ENCODE measurements at regions not wholly inside any gene's neighbourhood (a gene's known extent, or its start where the extent isn't known, plus 50 kb on each side); places are given as distances from the start of the nearest gene placed in this dataset.

DNA sequence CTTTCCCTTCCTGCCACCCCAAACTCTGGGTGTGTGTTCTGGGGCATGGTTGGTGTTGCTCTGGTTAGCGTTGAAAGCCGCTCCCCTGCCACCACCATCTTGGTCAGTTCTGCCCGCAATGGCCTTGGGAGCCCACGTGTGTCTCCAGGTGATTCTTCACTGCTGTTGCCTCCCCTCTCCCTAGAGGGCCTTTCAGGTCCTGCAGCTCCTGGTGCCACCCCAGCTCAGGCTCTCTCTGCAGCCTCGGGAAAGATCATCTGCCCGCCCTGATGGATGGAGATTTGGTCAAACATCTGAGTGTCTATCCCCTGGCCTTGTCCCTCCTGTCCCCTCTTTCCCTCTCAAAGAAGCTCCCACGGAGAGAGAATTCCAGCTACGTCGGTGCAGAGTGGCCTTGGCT lies 241.3 kb downstream of the RBFOX3 start:
- DNase-seq (ENCODE audit: low read depth, low spot score): no peak
- no peak overlapping the region for H3K4me3 ChIP-seq (ENCODE audit: low read length)

DNA sequence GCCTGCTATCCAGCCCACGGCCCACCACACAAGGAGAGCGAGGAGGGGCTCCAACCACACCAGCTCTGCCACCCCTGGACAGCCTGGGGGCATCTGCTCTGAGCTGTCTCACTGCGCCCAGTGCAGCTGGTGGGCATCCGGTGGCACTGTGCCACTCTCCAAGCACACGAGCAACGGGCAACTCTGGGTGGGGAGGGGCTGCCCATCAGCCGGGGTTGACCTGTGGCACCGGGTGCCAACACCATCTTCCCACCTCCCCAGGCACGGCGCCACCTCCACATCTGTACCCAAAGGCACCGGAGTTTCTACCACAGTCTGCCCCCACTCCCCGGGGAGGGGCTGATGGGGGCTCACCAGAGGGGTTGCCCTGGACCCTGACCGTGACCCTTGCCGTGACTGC lies 241.8 kb downstream of the RBFOX3 start:
- H3K4me3 ChIP-seq (ENCODE audit: low read length): no peak overlapping the region
- DNase-seq (ENCODE audit: low read depth, low spot score): no peak

DNA sequence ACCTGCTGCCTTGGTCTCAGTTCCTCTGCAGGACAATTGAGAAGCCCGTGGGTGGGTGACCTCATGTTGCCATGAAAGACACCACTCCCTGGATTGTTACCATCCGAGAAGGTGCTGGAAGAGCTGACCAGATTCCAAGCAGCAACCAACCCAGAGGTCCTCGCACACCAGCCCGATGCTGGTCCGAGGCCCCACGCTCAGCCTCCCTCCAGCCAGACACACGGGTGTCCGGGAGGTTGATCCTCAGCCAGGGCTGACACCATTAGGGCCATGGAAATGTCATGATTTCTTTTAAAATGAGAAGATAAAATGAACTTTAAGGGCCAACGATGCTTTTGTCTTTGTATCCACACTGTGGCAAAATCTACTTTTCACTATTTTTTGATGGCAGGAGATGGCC lies 242.3 kb downstream of the RBFOX3 start:
- no peak for DNase-seq (ENCODE audit: low read depth, low spot score)
- no peak overlapping the region for H3K4me3 ChIP-seq (ENCODE audit: low read length)

DNA sequence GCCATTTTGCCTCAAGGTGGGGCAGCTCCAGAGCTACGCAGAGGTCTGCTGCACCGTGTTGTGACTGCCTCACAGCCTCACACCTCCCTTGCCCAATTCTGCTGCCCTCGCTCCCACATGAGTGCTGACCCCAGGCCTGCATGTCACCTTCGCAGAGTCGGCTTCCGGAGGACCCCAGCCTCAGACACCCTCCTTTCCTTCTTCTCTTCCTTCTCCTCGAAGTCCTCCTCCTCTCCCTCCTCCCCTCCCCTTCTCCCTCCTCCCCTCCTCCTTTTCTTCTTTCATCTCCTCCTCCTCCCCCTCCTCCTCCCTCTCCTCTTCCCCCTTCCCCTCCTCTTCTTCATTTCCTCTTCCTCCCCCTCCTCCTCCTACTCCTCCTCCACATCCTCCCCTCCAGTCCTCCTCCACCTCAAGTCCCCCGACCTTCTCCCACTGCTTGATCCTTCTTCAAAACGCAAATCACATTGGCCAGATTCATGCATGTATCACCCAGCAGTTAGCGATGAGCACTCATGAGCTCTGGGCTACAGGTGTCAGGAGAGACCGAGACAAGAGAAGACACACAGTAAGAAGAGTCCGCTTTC lies 243.8 kb downstream of the RBFOX3 start:
- H3K4me3 ChIP-seq (ENCODE audit: low read length): no peak overlapping the region
- DNase-seq (ENCODE audit: low read depth, low spot score): no peak

DNA sequence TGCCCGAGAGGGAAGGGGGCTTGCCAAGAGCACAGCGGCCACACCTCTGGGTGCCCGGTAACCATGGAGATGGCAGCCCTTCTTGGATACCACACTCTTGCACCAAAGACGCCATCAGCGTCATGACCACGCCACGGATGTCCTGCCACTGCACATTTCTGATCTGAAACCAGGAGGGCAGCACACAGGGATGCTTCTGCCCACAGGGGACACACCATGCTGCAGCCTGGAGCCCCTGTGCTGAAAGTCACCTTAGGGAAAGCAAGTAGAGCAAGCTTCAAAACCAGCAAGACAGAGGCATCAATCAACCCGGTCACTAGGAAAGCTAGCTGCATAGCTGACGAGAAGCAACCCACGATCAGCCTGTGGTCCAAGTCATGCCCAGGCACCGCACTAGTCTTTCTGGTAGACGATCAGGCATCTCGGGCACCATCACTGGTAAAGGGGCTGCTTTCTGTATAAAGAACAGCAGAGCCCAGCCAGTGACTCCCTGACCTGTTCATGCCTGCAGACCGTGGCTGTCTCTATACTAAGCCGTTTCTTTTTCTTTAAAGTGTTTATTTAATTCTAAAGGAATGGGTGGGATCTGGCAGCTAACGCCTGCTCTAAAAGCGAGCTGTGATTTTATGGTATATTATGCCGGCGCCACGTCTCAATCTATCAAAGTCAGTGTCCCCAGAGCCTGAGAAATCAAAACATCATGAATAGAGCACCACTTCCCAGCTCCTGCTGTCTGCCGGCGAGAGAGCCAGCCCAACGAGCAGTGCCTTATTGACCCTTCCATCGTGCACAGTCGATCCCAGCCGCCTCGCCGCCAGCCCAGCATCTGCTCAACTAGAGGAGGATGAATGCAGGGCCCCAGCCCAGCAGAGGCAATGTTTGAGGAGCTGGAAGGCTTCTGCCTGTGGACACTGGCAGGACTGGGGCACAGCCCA lies 244.7 kb downstream of the RBFOX3 start:
- DNase-seq (ENCODE audit: low read depth, low spot score): no peak
- no peak overlapping the region for H3K4me3 ChIP-seq (ENCODE audit: low read length)

DNA sequence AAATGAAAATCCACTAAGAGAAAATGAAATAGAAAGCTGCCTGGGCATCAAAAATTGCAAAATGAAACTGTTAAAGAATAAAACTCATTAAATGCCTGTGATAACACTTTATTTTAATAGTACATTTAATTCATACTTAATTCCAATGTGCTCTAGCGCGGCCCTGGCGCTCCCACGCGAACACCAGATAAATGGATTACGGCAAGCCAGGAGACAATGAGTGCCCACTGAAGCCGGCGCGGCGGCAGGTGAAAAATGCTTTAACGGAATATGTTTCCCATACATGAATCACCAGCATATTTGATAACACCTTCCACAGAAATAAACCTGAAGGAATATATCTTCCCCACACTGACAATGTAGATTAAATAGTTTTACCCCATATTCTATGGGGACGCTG lies 245.5 kb downstream of the RBFOX3 start:
- DNase-seq (ENCODE audit: low read depth, low spot score): no peak
- H3K4me3 ChIP-seq (ENCODE audit: low read length): no peak overlapping the region

DNA sequence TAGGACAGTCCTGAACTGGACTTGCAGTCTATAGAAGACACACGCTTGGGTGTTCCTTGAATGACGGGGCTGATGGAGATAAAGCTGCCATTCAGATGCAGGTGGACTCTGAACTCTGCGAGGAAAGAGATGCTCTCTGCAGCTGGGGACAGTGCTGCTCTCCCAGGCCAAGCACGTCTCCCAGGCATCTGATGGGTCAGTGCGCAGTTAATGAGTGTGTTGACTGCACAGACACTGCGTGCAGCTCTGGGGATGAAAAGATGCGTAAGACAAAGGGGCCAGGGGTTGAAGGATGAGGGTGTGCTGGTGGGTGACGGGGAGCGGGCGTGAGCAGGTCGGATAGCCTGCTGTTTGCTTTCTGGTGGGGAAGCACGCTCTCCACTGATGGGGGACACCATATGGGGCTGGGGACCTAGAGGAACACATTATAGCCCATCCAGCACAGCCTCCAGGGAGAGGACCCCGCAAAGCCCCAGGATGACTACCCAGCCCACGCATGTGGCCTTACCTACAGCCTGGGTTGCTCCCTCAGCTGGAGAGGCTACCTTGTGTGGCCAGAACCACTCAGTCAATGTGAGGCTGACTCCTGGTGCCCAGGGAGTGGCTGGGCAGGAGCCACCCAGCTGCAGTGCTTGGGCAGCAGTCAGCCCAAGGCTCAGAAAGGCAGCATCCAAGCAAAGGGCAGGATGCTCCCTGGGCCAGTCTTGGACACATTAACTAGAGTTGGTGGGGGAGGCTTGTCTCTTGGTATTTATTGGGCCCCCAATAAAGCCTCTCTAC lies 246.3 kb downstream of the RBFOX3 start:
- no peak overlapping the region for H3K4me3 ChIP-seq (ENCODE audit: low read length)
- DNase-seq (ENCODE audit: low read depth, low spot score): no peak

DNA sequence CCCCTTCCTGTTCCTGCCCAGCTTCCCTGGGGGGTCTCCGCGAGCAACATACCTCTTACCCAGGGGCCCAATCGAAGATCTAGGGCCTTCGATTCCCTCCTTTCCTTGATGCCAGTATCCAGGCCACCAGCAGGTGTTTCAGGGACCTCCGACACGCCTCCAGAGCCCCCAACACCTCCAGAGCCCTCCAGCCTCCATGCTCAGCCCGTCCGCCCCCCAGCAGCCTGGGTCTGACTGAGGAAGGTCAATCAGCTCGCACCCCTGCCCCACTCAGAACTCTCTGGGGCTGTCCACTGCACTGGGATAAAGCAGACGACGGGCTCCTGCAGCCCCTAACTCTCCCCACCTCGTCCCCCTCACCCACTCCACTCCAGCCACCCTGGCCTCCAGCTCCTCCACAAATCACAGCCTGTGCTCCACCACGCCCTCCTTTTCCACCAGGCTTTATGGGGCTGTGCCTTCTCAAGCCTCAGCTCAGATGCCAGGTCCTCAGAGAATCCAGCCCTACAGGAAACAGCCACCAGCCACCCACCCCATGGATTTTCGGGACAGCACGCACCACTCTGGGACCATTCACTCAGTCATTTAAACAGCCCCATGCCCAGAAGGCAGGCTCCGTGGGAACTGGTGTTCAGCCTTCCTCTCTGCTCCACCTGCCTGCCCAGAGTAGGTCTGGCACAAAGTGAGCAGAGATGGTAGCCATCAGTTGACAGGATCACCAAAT lies 247.1 kb downstream of the RBFOX3 start:
- no peak overlapping the region for H3K4me3 ChIP-seq (ENCODE audit: low read length)
- no peak for DNase-seq (ENCODE audit: low read depth, low spot score)

DNA sequence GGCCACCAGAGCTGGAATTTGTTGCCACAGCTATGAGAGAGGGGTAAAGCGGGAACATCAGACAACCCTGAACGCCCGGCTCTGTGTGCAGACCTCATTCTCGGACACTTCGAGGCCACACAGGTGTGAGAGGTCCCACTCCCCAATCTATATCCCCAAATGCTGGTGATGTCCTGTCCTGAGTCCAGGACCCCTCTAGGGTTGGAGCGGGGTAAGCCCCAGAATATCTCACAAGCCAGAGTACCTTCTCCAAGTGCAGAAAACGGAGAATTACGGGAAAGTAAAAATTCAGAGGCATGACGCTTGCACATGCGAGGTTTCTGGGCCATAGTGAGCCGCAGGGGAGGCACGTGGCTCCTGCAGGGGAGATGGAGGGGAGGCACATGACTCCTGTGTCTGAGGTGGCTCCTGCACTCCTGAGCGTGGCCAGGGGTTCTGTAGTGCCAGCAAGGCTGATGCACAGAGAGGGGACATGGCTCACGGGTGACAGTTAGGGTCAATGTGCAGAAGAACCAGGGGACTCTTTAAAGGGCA lies 248.0 kb downstream of the RBFOX3 start:
- DNase-seq (ENCODE audit: low read depth, low spot score): no peak
- H3K4me3 ChIP-seq (ENCODE audit: low read length): no peak overlapping the region

DNA sequence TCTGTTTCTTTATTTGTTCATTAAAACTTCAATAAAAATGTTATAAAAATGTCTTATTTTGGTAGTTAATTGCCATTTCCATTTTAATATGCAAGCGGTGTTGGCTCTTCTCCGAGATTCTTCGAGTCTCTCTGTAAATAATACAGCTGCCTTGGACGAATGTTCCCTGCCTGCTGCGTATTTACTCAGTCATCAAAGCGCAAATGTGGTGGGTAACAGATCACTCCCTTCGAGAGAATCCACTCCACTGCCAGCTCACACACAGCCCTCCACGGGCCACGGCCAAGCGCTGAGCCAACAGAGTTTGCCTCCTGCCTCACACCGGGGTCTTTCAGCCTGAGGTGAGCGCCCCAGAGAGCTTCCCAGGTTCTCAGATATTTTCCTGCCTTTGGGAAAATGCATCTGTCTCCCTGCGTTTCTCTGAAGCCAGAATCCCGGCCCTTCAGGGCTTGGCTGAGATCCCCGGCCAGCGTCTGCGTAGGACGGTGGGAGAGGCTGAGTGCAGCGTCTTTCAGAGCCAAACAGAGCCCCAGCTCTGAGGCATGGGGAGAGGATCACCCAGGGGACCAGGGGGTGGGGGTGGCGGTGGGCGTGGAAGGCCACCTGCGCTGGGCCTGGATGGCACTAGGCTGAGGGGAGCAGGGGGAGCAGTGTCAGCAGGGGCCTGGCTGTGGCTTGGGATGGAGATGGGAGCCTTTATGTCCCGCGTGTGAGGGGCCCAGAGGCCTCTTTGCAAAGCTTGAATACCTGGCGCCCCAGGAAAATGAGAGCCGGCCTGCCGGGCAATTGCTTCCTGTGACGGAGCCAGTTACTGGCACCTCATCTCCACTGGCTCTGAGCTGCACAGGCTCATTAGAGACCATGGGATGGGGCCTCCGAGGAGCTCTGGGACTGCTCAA lies 248.7 kb downstream of the RBFOX3 start:
- no peak overlapping the region for H3K4me3 ChIP-seq (ENCODE audit: low read length)
- DNase-seq (ENCODE audit: low read depth, low spot score): no peak

DNA sequence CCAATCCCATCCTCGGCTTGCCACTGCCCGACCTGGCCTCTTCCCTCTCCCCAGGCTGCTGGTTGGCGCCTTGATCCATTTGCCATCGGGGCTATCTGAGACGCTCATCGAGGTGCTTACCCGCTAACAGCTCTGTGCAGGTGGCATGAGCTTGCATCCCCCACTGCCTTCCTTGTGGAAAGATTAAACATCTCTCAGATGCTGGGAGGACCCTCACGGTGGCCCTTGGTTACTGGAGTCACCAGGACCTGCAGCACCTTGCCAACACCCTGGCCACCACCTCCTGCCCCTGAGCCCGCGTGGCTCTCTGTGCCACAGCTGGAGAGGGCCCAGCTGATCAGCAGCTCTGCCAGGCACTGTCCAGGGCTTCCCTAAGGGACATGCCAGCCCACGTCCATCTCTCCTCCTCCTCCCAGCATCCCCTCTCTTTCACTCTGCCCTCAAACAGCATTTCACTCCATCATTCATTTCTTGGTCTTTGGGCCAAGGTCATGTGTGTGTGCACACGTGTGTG lies 249.6 kb downstream of the RBFOX3 start:
- no peak for DNase-seq (ENCODE audit: low read depth, low spot score)
- H3K4me3 ChIP-seq (ENCODE audit: low read length): no peak overlapping the region

DNA sequence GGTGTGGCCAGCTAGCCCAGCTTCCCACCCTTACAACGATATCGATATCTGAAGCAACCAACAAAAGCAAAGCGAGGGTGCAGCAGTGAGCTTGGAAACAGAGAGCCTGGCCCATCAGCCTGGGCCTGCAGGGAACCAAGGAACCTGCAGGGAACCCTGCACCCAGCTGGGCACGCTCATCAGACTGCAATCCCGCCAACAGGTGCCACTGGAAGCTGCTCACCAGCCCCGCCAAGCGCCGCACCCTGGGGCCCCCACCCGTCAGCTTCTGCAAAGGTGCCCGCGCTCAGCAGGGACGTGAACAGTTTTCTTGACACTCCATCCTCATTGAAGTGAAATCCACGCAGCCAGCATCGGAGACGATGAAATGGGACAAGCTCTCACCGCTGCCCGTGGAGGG lies 250.7 kb downstream of the RBFOX3 start:
- no peak for DNase-seq (ENCODE audit: low read depth, low spot score)
- H3K4me3 ChIP-seq (ENCODE audit: low read length): no peak overlapping the region

DNA sequence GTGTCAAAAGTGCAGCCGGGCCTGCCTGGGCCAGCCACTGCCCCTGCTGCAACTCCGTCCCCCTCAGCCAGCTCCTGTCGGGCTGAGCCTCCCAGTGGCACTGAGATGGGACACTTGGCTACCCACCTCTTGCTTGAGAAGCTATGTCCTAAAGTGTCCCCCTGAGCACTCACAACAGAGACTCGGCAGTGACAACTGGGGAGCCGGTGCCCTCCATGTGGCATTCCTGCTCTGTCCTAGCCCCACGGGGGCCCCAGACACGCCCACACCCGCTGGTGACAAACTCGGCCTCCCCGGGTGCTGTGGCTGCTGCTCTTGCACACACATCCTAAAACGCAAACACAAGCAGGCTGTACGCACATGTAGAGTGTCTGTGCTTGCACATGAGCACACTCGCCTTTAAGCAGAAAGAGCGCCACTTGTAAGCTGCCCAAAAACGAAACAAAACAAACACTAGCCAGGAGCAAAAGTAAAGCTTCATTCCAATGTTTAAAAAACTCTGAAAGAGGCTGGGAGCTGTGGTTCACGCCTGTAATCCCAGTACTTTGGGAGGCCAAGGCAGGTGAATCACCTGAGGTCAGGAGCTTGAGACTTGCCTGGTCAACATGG lies 253.9 kb downstream of the RBFOX3 start:
- H3K4me3 ChIP-seq (ENCODE audit: low read length): no peak overlapping the region
- DNase-seq (ENCODE audit: low read depth, low spot score): no peak

DNA sequence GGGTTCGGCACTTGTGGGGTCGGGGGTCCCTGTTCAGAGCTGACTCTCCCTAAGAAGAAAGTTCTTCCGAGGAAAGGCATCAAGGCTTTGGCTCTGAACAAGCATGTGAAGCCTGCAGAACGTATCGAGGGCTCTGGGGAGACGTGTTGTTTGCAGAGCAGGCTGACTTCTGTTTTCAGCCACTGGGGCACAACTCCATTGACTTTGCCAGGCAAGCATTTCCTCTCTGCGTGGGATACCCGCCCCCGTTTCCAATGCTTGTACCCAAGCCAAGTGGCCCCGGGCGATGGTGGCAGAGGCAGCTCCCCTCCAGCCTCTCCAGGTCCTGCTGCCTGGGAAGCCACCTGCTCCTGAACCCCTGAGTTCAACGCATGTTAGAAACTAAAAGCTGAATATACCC lies 255.7 kb downstream of the RBFOX3 start:
- no peak overlapping the region for H3K4me3 ChIP-seq (ENCODE audit: low read length)
- DNase-seq (ENCODE audit: low read depth, low spot score): no peak

DNA sequence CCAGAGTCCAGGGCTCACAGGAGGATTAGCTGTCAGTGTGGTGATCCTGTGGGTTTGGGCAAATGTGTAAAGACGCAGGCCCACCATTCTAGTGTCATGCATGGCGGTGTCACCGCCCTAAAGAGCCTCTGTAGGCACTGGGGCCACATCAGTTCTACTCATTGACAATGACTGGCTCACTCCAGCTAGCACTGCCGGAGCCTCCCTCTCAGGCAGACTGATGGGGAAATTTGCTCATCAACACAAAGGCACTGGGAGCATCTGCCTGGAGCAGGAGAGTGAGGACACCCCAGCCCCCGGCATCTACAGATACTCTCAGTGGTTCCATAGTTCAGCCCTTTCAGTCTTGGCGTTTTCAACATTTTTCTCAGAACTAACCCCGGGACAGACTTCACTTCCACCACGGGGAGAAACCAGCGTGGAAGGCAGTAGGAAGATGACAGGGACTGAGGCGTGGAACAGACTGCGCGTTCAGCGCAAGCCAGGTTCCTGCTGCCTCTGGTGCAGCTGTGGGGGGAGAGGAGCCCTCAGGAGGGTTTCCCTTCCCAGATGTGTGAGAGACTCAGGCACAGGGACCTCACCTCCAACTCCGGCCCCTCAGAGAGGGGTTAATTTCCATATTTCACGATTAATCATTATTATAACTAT lies 256.6 kb downstream of the RBFOX3 start:
- H3K4me3 ChIP-seq (ENCODE audit: low read length): no peak overlapping the region
- no peak for DNase-seq (ENCODE audit: low read depth, low spot score)

DNA sequence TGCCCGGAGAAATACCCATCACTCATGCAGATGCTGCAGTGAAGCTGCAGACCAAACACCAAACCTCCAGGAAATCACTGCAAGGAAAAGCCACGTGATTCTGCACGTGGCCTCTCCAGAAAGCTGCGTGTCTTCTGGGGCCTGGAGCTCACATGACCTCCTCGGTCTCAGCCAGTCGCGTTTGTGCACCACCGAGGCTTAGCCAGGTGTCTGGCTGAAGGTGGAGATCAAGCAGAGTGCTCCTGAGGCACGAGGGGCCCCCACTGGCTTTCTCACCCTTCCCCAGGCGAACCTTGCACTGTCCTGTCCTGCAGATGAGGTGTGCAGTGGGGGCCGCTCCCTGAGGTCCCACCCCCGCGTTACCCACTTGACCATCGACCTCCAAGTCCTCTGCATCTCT lies 257.3 kb downstream of the RBFOX3 start:
- no peak for DNase-seq (ENCODE audit: low read depth, low spot score)
- H3K4me3 ChIP-seq (ENCODE audit: low read length): no peak overlapping the region

DNA sequence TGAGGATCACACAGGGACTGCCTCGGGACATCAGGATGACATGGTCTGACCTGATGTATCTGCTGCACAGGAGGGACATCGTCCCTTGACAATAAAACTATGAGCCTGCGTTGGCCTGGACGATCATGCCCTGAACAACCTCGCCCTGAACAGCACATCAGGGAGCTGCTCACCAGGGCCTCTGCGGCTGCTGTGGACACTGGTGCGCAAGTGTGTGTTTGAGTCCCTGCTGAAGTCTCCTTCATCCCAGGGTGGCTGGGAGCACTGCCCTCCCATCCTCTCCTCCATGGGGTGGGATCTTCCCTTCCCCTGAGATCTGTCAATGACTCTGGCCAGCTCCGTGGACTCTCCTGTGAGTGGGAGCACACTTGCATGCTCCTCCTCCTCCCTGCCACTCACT lies 257.8 kb downstream of the RBFOX3 start:
- DNase-seq (ENCODE audit: low read depth, low spot score): no peak
- H3K4me3 ChIP-seq (ENCODE audit: low read length): no peak overlapping the region

Measured in Jurkat, Clone E6-1 (cell line).